GM19023 (cell line): ENCODE measurements at regions not wholly inside any gene's neighbourhood (a gene's known extent, or its start where the extent isn't known, plus 50 kb on each side); places are given as distances from the start of the nearest gene placed in this dataset.
A peak's percentile ranks its signal among the peaks of the same experiment; 100 is the strongest.

Source experiments
- ATAC-seq: cut with Tn5 transposase; IDR thresholded peaks from one replicate; pipeline ENCODE4 v1.9.1; 2021; ENCODE audit warnings: mild to moderate bottlenecking, moderate library complexity; ENCODE audit not compliant: unreplicated experiment

DNA sequence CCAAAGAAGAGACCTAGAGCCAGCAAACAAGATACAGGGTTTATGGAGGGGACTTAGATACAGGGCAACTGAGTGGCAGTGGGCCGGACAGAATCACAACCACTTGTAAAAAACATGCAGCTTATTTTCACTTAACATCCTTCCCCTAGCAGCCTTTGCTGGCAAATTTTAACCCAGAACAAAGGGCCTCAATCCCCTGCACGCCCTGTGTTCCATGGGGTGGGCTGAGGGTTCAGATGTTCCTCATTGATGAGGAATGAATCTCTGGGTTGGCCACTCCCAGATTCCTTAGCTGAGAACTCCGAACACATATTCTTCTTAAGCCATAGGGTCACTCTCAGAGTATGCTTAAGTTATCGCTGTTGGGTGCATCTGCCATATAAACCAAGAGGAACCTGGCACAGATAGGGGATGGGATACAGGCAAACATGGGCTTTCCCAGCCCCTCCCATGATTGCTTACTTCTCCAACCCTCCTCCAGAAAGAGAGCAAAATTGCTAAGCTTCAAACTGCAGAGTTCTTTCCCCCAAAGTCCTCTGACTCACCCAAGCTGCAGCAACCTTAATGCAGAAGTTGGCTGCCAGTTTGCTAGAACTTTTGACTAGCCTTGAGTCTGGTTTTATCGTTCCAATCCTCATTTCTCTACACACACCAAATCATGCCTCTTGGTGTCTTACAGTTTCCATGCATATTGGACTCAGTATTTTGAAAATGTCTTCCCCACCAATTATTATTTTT lies 146.9 kb downstream of the CD47 start:
- no peak for ATAC-seq

DNA sequence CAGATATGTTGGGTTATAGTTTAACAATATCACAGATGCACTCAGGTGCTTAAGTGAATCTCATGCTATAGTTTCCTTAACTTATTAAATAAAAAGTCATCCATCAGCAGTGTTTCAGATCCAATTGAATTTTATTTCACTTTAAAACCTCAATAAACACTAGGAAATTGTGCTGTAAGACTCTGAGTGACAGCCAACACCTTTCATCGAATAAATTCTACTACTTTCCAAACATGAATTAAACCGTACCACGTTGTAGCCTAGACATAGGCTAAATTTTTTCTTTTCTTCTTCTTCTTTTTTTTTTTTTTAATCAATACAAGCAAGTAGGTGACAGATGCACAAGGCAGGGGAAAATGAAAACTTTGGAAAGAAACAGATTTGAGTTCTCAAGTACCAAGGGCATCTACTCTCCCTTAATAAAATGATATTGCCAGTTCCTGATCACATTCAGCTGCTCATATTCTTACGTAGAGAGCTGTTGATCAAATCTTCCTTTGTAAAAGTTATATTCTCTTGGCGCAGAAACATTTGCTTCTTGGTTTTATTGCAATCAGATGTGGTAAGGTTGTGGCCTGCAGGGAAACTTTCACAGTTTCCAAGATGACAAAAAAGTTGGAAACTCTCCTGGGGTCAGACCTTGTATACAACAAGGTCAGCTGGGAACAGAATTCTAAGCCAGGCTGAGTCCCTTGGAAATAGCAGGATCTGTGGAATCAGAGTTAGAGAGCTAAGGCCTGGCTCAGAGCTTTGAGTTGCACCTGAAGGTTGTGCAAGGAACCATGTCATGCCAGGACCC lies 147.7 kb downstream of the CD47 start:
- ATAC-seq: no peak

DNA sequence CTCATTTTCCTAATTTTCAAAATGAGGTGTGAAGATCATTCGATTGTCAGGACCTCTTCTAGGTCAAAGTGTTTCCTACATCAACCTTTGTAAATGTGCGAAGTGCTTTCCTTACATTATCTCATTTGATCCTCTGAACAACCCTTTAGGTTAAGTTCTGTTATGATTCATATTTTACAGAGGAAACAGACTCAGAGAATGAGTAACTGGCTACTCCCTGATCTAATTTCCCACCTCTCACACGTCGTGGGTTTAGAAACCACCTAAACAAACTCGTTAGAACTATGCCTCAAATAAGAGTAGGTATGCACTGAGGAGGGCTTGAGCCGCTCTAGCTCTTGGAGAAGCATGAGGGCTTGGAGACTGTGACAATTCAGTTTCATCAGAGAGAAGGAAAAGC lies 148.6 kb downstream of the CD47 start:
- ATAC-seq: no peak

DNA sequence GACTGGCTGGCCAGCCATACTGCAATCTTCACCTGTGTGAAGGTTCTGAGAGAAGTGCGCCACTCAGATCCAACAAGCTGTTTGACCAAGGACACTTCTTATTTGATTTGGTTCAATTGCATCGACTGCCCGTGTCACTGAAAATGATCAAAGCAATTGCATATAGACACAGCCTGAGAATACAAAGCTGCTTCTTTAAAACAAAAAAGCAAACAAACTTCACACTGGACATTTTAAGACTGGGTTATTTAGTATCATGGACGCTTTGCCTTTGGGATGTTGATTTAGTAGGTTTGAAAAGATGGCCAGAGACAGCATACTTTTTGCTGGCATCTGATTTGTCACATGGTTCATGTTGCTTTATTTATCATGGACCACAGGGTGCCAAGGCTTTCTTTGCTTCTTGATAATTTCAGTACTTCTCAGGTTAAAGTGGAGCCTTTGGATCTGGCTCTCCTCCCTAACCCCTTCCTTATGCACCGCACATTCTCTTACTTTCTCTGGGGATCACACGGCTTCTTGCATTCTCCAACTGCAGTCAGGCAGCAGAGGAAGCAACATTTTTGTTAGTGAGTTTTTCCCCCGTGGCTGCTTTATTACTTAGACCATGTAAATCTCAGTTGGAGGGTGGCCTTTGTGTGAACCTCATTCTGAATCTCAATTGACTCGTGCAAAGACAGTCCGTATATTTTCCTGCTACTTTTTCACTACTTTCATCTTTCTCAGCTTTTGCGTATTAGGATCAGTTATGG lies 151.0 kb downstream of the CD47 start:
- no peak for ATAC-seq

DNA sequence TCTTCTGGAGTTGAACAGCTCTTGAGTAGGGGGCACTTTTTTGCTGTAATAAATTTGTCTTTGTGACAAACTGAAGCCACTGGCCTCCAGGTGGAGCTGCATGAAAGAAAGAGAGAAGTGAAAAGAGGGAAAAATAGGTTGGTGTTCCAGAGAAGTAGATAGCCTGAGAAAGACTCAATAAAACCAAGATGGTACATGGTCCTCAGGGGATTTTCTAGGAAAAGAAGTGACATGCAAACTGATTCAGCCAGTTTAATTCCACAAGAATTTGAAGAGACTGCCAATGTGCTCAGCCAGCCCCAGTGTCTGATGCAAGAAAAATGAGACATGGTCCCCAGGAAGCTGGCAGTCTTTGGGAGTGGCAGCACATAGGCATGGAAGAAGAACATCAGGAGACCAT lies 152.7 kb downstream of the CD47 start:
- ATAC-seq: no peak

DNA sequence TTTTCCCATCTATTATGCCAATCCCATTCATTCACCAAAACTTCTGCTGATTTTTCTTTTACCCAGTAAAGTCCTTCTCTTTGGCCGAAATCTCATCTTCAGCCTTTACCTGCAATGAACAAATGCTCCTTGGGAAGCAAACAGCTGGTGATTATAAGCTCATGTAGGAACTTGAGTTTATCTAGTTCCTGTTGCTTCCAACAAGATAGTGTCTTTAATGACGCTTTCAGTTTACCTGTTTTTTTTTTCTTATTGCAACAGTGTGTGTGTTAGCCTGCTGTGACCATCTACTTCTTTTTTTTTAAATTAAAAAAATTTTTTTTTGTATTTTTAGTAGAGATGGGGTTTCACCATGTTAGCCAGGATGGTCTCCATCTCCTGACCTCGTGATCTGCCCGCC lies 156.0 kb downstream of the CD47 start:
- ATAC-seq: no peak

DNA sequence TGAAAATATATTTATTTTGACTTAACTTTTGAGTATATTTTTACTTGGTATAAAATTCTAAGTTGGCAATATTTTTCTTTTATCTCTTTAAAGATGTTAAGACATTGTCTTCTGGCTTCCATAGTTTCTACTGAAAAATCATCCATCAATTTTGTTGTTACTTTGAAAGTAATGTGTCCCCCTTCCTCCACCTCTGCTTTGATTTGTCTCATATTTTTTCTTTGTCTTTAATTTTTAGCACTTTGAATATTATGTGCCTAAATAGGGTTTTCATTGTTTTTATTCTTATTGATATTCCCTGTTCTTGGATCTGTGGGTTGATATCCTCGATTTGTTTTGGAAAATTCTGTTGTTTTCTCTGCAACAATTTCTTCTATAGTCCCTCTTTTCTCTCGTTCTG lies 157.4 kb downstream of the CD47 start:
- no peak for ATAC-seq

DNA sequence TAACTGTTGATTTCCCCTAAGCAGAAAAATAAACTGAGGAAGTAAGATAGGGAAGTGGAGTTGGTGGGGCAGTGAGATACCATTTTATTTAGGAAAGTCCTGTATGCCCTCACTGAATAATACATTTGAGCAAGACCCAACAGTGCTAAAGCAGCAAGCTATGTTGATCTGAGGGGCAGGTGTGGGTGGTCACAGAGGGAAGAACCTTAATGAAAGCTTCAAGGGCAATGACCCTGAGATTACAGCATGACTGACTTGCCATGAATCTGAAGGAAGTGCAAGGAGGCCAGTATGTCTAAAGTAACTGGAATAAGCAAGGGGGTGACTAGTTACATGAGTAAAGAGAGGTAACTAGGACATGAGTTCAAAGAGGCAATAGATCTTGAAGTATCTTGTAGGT lies 159.5 kb downstream of the CD47 start:
- no peak for ATAC-seq

DNA sequence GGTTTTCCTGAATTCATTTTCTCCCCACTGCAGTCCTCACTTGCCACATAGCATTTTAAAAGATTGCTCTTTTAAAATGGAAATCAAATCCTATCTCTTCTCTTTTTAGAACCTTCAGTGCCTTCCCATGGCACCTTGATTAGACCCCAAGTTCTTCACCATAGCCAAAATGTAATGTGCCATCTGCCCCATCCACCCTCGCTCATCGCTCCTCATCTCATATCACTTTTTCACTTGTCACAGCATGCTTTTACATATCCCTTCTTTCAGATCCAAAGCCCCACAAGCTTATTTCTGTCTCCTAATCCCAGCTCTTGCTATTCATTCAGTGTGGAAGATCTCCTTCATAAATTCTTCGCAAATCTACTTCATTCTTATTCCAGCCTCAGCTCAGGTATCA lies 161.7 kb downstream of the CD47 start:
- no peak for ATAC-seq

DNA sequence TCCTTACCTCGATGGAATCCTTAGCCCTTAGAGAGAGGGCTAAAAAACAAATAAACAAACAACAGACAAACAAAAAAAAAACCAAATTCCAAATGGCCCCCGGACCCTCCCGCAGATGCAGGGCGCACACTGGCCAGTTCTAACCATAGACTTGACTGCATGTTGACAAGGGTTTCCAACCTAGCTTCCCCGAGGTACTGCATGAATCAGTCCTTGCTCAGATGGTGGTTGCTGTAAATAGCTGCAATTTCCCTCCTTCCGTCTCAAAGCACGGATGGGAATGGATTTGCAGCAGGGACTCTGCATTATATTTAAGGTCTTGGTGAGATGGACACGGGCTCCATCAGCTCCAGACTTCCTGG lies 162.8 kb downstream of the CD47 start:
- peak; percentile 31 for ATAC-seq

DNA sequence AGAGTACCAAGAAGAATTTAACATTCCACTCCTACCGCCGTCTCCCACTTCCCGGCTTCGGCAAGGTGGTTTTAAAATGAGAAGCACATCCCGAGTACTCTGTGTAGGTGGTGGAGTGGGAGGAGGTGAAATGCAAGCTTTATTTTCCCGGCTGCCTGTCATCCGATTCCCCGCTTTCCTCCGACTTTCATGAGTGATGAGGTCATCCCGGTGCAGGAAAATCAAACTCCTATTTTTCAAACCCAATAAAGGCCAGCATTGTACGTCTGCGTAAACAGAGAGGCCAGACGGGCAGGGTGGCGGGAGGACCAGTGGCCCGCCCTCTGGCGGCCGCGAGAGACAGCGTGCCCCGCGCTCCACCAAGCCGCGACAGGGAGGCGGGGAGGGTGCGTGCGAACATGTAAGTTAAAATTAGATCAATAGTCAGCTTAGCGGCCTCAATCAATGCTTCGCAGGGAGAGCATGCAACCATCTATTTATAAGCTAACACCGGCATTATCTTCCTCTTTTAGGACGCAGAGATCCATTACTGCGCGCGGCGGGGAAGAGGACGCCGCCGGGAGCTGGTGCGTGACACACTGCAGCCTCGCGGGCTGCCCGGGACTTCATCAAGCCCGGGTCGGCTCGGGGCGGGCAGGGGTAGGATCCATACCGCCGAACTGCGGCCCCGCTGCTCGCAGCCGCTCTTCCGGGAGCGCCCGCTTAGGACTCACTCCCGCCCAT lies 163.3 kb downstream of the CD47 start:
- ATAC-seq: peak; percentile 99

DNA sequence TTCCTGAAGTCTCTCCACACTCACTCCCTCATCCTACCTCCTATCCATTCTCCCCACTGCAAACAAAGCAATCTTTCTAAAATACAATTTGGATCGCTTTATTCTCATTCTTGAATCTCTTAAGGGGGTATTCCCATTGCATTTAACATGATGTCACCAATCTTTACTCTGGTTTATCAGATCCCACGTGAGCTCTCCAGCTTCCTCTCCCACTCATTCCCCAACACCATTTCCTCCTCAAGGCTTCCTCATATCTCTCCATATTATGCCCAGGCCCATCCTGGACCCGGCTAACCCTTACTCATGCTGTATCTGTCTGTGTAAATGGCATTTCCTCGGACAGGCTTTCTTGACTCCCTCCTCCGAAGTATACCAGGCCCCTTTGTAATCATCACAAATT lies 165.0 kb downstream of the CD47 start:
- no peak for ATAC-seq

DNA sequence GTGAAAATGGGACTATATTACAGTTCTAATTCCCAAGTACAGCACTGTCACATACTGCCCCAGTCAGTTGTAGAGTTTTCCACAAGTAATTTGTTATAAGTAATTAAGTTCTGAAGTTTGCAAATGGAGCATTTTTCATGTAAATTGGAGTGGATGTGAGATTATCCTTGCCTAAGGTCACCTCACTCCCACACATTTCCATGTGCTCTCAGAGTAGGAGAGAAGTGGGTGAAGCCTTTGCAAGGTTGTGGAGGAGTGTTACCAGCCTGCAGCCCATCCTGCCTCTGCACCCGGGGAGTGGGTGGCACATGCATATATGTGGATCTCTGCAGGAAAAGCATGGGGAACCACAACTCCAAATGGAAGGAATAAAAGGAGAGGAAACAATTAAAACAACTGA lies 169.8 kb downstream of the CD47 start:
- no peak for ATAC-seq

DNA sequence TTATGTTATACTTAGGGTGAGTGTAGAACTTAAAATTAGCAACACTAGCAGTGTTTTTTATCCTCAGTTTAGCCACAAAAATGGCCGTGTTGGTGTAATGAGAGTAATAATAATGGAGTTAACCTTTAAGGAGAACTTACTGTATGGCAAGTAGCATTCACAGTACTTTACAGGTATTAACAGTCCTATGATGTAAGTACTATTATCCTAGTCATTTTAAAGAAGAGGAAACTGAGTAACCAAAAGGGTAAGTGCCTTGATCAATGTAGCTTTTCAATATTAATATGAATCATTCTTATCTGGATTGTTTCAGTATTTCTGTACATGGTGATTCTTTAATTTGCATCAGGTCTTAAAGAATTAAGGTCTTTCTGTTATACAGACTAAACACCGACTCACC lies 170.3 kb downstream of the CD47 start:
- ATAC-seq: no peak

DNA sequence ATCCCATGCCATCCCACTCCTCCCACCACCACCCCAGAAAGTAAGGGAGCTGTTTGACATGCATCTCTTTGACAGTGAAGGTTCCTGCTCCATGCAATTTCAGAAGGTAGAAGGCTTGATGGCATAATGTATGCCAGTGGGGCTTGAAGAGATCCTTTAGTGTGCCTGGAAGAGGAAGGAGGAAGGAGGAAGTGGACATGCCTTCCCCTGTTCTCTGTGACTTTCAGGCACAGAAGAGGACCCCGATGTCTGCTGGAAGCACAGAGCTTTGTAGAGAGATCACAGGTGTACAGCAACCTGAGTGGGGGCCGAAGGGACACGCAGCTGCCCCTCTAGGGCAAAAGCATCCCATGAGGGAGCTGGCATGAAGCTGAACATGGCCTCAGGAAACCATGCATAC lies 171.6 kb downstream of the CD47 start:
- ATAC-seq: no peak

DNA sequence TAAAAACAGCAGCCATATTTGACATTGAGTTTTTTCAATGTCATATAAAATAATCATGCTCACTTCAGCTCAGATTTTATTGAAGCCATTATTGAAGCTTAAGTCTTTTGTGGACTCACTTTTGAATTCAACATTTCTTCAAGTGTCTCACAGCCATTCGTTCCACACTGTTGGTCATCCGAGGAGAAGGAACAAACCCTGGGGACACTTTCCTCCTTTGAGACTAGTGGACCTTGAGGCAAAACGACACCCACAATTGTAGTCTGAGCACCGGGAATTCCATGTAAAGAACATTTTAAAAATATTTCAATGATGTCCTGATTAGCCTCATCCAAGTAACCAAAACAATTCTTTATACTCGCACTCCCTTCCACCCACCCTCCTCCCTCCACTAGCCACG lies 174.7 kb downstream of the CD47 start:
- no peak for ATAC-seq

DNA sequence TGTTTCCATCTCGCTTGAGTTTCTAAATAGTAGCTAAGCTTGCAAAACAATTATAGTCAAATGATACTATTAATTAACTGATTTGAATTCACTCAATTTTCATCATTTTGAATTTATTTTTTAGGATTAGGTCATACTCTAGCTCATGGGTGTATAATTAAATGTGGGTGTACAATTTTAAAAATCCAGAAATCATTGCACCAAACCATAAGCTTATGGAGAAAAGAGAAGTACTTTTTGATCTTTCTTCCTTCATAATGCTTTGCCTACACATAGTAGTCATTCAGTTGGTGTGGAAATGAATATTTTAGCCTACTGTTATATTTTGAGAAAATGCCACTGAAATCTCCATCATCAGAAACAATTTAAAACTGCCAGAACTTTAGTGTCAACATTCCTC lies 175.1 kb downstream of the CD47 start:
- no peak for ATAC-seq

DNA sequence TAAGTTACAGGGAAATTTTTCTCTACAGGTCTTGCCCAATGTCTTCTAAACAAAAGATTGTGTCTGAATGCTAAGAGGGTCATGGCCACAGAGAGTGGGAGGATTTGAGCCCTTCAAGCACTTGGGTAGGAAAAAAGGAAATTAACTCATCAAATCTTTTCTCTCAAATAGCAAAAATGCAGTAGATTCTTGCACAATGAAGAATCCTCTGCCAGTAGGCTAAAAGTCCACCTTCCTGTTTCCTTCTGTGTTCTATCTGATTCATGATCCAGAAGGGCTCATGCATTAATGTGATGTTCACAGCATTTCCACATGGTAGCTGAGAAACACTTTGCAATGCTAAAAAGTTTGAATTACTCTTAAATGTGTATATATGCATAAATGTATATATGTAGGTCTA lies 177.1 kb downstream of the CD47 start:
- ATAC-seq: no peak

DNA sequence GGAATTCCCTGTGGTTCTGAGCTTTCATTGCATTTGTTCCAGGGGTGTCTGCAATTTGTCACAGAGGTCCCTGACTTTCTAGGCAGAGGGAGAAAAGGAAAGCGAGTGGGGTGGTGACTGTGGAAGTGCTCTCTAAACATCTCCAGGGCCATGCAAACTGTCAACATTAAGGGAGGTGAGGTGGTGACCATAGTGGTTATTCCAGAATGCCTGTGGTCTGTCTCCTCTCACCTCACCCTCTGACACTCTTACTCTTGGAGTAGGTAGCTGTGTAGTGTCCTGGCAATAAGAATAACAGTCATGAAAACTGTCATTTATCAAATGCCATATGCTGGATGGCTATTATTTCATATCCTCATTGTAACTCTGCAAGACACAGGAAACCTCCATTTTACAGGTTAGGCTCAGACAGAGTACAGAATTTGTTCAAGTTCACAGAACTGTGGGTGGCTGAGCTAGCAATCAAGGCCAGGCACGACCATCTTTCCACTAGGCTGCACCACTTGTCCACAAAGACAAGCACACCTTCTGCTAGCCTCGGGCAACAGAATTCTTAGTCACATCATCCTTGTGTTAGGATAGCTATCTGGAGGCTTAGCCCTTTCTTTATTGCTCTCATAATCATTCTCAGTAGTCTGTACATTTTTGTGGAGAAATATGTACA lies 179.4 kb downstream of the CD47 start:
- ATAC-seq: no peak

DNA sequence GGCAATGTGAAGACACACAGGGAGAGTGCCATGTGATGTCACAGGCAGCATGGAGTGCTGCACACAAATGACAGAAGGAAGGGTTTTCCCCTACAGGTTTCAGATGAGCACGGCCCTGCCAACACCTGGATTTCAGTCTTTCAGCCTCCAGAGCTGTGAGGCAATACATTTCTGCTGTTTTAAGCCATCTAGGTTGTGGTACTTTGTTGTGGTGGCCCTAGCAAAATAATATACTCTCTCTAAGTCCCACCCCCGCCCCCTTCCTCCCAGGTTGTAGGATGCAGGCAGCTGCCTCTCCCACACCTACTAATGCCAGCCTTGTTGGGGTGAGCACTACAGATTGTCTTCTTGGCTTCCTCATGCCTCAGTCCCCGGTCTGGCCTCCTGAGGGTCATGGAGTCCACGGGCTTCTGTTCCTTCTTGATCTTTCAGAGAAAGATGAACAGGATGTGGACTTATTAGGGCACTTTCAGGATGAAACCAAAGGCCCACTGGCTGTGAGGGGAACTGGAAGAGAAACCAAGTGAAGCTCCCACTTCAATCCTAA lies 180.0 kb downstream of the CD47 start:
- peak; percentile 99 for ATAC-seq
